DMS 273 (cell line): ENCODE measurements at regions not wholly inside any gene's neighbourhood (a gene's known extent, or its start where the extent isn't known, plus 50 kb on each side); places are given as distances from the start of the nearest gene placed in this dataset.
"Not testable (repeated sequence)": the region's sequence is repeated elsewhere in the genome, so short reads cannot be mapped to it uniquely, and the experiment has no call there.

Experiments used
- DNase-seq: peaks from one replicate; lab custom pipeline; 2025; ENCODE audit not compliant: unreplicated experiment; lab: John Stamatoyannopoulos, UW

GRCh38 chr3:110902453-110903085, 169.0 kb upstream of the NECTIN3 start:
- DNase-seq, result no peak

- DNase-seq, result no peak
Observed at GRCh38 chr3:110903771-110904519, 167.7 kb upstream of the NECTIN3 start.

- no peak for DNase-seq
Observed at GRCh38 chr3:110904520-110904890, 167.1 kb upstream of the NECTIN3 start.

GRCh38 chr3:110905121-110905520, 166.5 kb upstream of the NECTIN3 start:
- DNase-seq, result no peak

GRCh38 chr3:110909839-110910238, 161.8 kb upstream of the NECTIN3 start:
- no peak for DNase-seq

GRCh38 chr3:110910346-110910955, 161.2 kb upstream of the NECTIN3 start:
- DNase-seq, result no peak

GRCh38 chr3:110918963-110919362, 152.7 kb upstream of the NECTIN3 start:
- no peak for DNase-seq

GRCh38 chr3:110925798-110926197, 145.8 kb upstream of the NECTIN3 start:
- peak; percentile 70 for DNase-seq

GRCh38 chr3:110928016-110928662, 143.5 kb upstream of the NECTIN3 start:
- no peak for DNase-seq

- DNase-seq, result no peak
Observed at GRCh38 chr3:110929816-110930215, 141.8 kb upstream of the NECTIN3 start.

GRCh38 chr3:110932567-110932966, 139.0 kb upstream of the NECTIN3 start:
- DNase-seq, result peak; percentile 66

GRCh38 chr3:110933821-110934426, 137.7 kb upstream of the NECTIN3 start:
- no peak for DNase-seq

- no peak for DNase-seq
Observed at GRCh38 chr3:110938629-110939028, 133.0 kb upstream of the NECTIN3 start.

- no peak for DNase-seq
Observed at GRCh38 chr3:110940055-110940454, 131.6 kb upstream of the NECTIN3 start.

GRCh38 chr3:110944782-110945181, 126.8 kb upstream of the NECTIN3 start:
- no peak for DNase-seq

GRCh38 chr3:110946810-110947209, 124.8 kb upstream of the NECTIN3 start:
- DNase-seq, result no peak

GRCh38 chr3:110949194-110949593, 122.4 kb upstream of the NECTIN3 start:
- DNase-seq, result not testable (repeated sequence)

- DNase-seq, result no peak
Observed at GRCh38 chr3:110955301-110955880, 116.2 kb upstream of the NECTIN3 start.

- peak; percentile 30 for DNase-seq
Observed at GRCh38 chr3:110956081-110956480, 115.5 kb upstream of the NECTIN3 start.

GRCh38 chr3:110957247-110958025, 114.2 kb upstream of the NECTIN3 start:
- DNase-seq, result no peak
